GM19395 (cell line): ENCODE measurements at regions not wholly inside any gene's neighbourhood (a gene's known extent, or its start where the extent isn't known, plus 50 kb on each side); places are given as distances from the start of the nearest gene placed in this dataset.

Experiments
- ATAC-seq: cut with Tn5 transposase; IDR thresholded peaks from one replicate; pipeline ENCODE4 v1.9.1; 2021; ENCODE audit warnings: mild to moderate bottlenecking, moderate library complexity; ENCODE audit not compliant: unreplicated experiment

- no peak for ATAC-seq
Measured at GRCh38 chr6:170483413-170483812, 69.7 kb downstream of the PSMB1 start.

GRCh38 chr6:170480050-170480692, 72.9 kb downstream of the PSMB1 start:
- no peak for ATAC-seq

GRCh38 chr6:170476360-170476759, 76.7 kb downstream of the PSMB1 start:
- ATAC-seq: no peak

- ATAC-seq: no peak
Measured at GRCh38 chr6:170475118-170475517, 78.0 kb downstream of the PSMB1 start.

GRCh38 chr6:170473801-170474200, 79.3 kb downstream of the PSMB1 start:
- ATAC-seq: no peak

- no peak for ATAC-seq
Measured at GRCh38 chr6:170473301-170473717, 79.8 kb downstream of the PSMB1 start.

- no peak for ATAC-seq
Measured at GRCh38 chr6:170471491-170471890, 81.6 kb downstream of the PSMB1 start.

- ATAC-seq: no peak
Measured at GRCh38 chr6:170470734-170471133, 82.4 kb downstream of the PSMB1 start.

- ATAC-seq: peak; percentile 53
Measured at GRCh38 chr6:170464524-170464979, 88.6 kb downstream of the PSMB1 start.

- peak; percentile 4 for ATAC-seq
Measured at GRCh38 chr6:170464080-170464479, 89.0 kb downstream of the PSMB1 start.

GRCh38 chr6:170463101-170463721, 89.9 kb downstream of the PSMB1 start:
- no peak for ATAC-seq

GRCh38 chr6:170462366-170463020, 90.6 kb downstream of the PSMB1 start:
- ATAC-seq: no peak

- no peak for ATAC-seq
Measured at GRCh38 chr6:170461556-170462365, 91.3 kb downstream of the PSMB1 start.

GRCh38 chr6:170461111-170461510, 92.0 kb downstream of the PSMB1 start:
- ATAC-seq: no peak

- ATAC-seq: no peak
Measured at GRCh38 chr6:170460641-170461040, 92.5 kb downstream of the PSMB1 start.

GRCh38 chr6:170459451-170459850, 93.7 kb downstream of the PSMB1 start:
- ATAC-seq: peak; percentile 76

GRCh38 chr6:170456886-170457698, 96.0 kb downstream of the PSMB1 start:
- ATAC-seq: no peak
